ENCODE measurements at regions not wholly inside any gene's neighbourhood (a gene's known extent, or its start where the extent isn't known, plus 50 kb on each side); places are given as distances from the start of the nearest gene placed in this dataset.

DNA sequence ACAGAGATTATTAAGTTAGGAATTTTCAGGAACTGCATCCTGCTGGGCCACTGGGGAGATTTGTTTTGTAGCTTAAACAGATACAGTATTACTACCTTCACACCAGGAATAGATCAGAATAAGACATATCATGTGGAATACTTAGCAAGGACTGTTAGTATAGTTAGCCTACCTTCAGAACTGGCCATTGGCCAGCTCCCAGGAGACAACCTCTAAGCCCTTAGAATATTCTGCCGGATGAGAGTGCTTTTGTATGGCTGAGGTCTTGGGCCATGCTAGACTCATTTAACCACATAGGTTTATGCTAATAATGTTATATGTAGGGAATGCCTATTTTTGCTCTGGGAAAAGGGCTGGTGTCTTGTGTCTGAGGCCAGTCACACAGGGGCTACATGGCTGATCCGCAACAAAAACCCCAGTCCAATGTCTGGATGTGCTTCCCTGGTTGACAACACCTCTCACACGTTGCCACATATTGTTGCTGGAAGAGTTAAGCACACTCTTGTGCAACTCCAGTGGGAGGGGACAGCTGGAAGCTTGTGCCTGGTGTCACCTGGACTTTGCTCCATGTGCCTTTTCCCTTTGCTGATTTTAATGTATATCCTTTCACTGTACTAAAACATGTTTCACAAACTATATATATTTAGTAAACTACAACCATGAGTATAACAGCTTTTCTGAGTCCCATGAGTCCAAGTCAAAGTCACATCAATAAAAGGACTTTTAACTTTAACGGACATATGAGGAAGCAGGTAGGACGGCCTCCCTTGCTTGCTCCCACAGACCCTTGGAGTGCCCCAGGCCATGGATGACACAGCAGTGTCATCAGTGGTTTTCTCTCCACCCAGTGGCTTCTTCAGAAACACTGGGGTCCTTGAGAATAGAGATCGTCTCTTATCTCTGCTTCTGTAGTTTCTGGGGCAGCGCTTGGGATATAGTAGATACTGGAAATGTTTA is 118.0 kb upstream of the C3orf80 start:
- no peaks in the 10 kb centered on the region; a peak in 1 of 5 replicates for H3K4me1 ChIP-seq (replicated peaks in 1 of 2; ENCODE audit: control insufficient read depth in 2 of 2, insufficient read depth in 2 of 2, low read length in 2 of 2)
- FAIRE-seq = no peak
- H3K9me3 ChIP-seq (replicated peaks; ENCODE audit: control insufficient read depth, insufficient read depth, low read depth, low read length) = no peaks in the 10 kb centered on the region
- H3K27ac ChIP-seq (ENCODE audit: extremely low read depth, low read depth, low read length) = no peak overlapping the region
- POLR2A ChIA-PET = no interaction called here
- no peak overlapping the region for H3K9ac ChIP-seq (ENCODE audit: insufficient read depth in 1 of 2, low read depth in 2 of 2, low read length in 2 of 2)
- H3K4me3 ChIP-seq = no peak overlapping the region
- no peak overlapping the region for H3K4me2 ChIP-seq (ENCODE audit: insufficient read depth, low read length)
- in situ Hi-C loops (cut with MboI) (no loop called here), intact Hi-C loops (cut with micrococcal nuclease) (no loop called here)
- 0 out of 2 replicates have a peak, but pooled peaks have one; percentile 33 for TF ChIP-seq NFE2 (IDR thresholded peaks at IDR 0.05; ENCODE audit: low read depth)
- no peak for TF ChIP-seq ZNF586 (CRISPR knock-in tag; conservative IDR thresholded peaks at IDR 0.05)
- TF ChIP-seq PRMT5 (CRISPR knock-in tag; IDR thresholded peaks at IDR 0.05) = no peak
- TF ChIP-seq CEBPB (tag; IDR thresholded peaks at IDR 0.05) = peak; percentile 85
- TF ChIP-seq CEBPG (CRISPR knock-in tag; IDR thresholded peaks at IDR 0.05) = no peak
- TF ChIP-seq CEBPG (tag; conservative IDR thresholded peaks at IDR 0.05 in 1 of 2, IDR thresholded peaks at IDR 0.05 in 1 of 2) = 0 out of 4 replicates have a peak, but pooled peaks of 1 of the 2 experiments have one; percentile 21
- CTCF ChIA-PET (ENCODE audit: low intra/inter-chr PET ratio) = no interaction called here
- no peaks in the 10 kb centered on the region for H3K36me3 ChIP-seq (ENCODE audit: control insufficient read depth, insufficient read depth, low read length)
- no peaks in the 10 kb centered on the region for H3K9me1 ChIP-seq (ENCODE audit: control insufficient read depth, insufficient read depth, low read length)
- H2AFZ ChIP-seq (ENCODE audit: low read depth, low read length) = no peak overlapping the region
- no peaks in the 10 kb centered on the region; a peak in 1 of 5 replicates for H3K27me3 ChIP-seq (ENCODE audit: control insufficient read depth in 2 of 2, insufficient read depth in 2 of 2, low read length in 2 of 2)
- H3K79me2 ChIP-seq (ENCODE audit: control insufficient read depth, insufficient read depth, low read length) = no peaks in the 10 kb centered on the region
- no TSS peak for BruUV-seq (replicated peaks)
- no peak; the same call in 1 of the 3 replicates for ATAC-seq
- DNase-seq (ENCODE audit: extremely low read depth in 1 of 4, low spot score in 3 of 4) = no peak
- 2% methylated on average over 7 of the region's 7 CpGs for WGBS (ENCODE audit: insufficient coverage, low coverage, missing lambda C conversion rate)
- H4K20me1 ChIP-seq (replicated peaks; ENCODE audit: control insufficient read depth, insufficient read depth, low read length) = no peaks in the 10 kb centered on the region

Data from K562 (cell line).